Panc1 (cell line): ENCODE measurements at regions not wholly inside any gene's neighbourhood (a gene's known extent, or its start where the extent isn't known, plus 50 kb on each side); places are given as distances from the start of the nearest gene placed in this dataset.

Experiments used
- ATAC-seq: fragments of 200-7000 bp; cut with Tn5 transposase; 2 replicates; pipeline ENCODE4 v1.9.1; 2020; ENCODE audit warnings: mild to moderate bottlenecking, moderate library complexity
- BruUV-seq: library from RNA; stranded (reverse); fragments of 400-500 nt; replicated peaks from 2 replicates; lab custom pipeline; 2021; lab: Mats Ljungman, UMichigan
- CTCF ChIA-PET: fragments of 300-600 bp; sonication (Branson Sonifier 250); formaldehyde crosslinking; loops from one replicate; lab custom pipeline; 2022; ENCODE audit warnings: antibody characterized with exemption; lab: Charles Lee
- POLR2A ChIA-PET: fragments of 300-600 bp; sonication (Branson Sonifier 250); formaldehyde crosslinking; loops from one replicate; lab custom pipeline; 2022; ENCODE audit warnings: antibody characterized with exemption; lab: Charles Lee
- DNase-seq: peaks from one replicate; pipeline ENCODE4 v3.0.0-alpha.2; 2010; ENCODE audit warnings: low read depth, low spot score
- H3K27ac ChIP-seq: 2 replicates; pipeline ENCODE4 v1.5.1; 2011; ENCODE audit warnings: mild to moderate bottlenecking, low read length, inconsistent platforms
- H3K27me3 ChIP-seq: fragments of 200-500 bp; sonication (Bioruptor generic); 2 replicates; pipeline ENCODE4 v1.6.0; 2014; ENCODE audit warnings: low read length, inconsistent platforms; ENCODE audit not compliant: control insufficient read depth, insufficient read depth
- H3K36me3 ChIP-seq: fragments of 200-500 bp; sonication (Bioruptor generic); 2 replicates; pipeline ENCODE4 v1.5.1; 2014; ENCODE audit warnings: inconsistent platforms, mild to moderate bottlenecking, low read length, moderate library complexity; ENCODE audit not compliant: control insufficient read depth, insufficient read depth
- H3K4me1 ChIP-seq: 2 replicates; pipeline ENCODE4 v1.5.1; 2011; ENCODE audit warnings: inconsistent platforms, mild to moderate bottlenecking, low read length, moderate library complexity; ENCODE audit not compliant: control insufficient read depth, insufficient read depth
- H3K4me3 ChIP-seq, 2 experiments: 2 replicates each; pipeline ENCODE4 v1.5.1; 2011 to 2012; ENCODE audit warnings: low read depth in 2 of 2, low read length in 2 of 2, mild to moderate bottlenecking in 2 of 2, inconsistent platforms in 1 of 2, moderate library complexity in 1 of 2
- H3K9me3 ChIP-seq: fragments of 200-500 bp; sonication (Bioruptor generic); 2 replicates; pipeline ENCODE4 v1.5.1; 2014; ENCODE audit warnings: low read depth, mild to moderate bottlenecking, inconsistent platforms, low read length, moderate library complexity; ENCODE audit not compliant: control insufficient read depth, insufficient read depth
- POLR2AphosphoS5 ChIP-seq: IDR thresholded peaks from 2 replicates; pipeline ENCODE4 v1.6.1; 2012; ENCODE audit warnings: mild to moderate bottlenecking, low read depth, low read length, moderate library complexity
- SIN3A ChIP-seq: IDR thresholded peaks from 2 replicates; pipeline ENCODE4 v1.6.1; 2012; ENCODE audit warnings: low read depth, mild to moderate bottlenecking, low read length, moderate library complexity, borderline replicate concordance; ENCODE audit not compliant: insufficient read depth
- TCF7L2 ChIP-seq: IDR thresholded peaks from 2 replicates; pipeline ENCODE4 v1.6.1; 2011; ENCODE audit warnings: mild to moderate bottlenecking, low read depth, low read length, inconsistent platforms
- in situ Hi-C: cut with HindIII; loops from 2 replicates; pipeline ENCODE4 v1.10.0; 2016; ENCODE audit warnings: low sequenced_read_pairs, low pct_unique_long_range_greater_than_20kb
- intact Hi-C: fragments of 100-400 bp; cut with micrococcal nuclease; formaldehyde crosslinking; loops from one replicate; pipeline ENCODE4 v1.10.0; 2022; ENCODE audit not compliant: unreplicated experiment
- TF ChIP-seq, protein P1 (sequence below): fragments of 450-650 bp; IDR thresholded peaks from 2 replicates; pipeline ENCODE4 v1.5.1; 2017; ENCODE audit warnings: mild to moderate bottlenecking
- TF ChIP-seq, protein P2 (sequence below), 2 experiments: IDR thresholded peaks; 2 replicates each; pipeline ENCODE4 v1.6.1; 2011 to 2012; ENCODE audit warnings: low read depth in 2 of 2, control low read depth in 1 of 2, low read length in 1 of 2, mild to moderate bottlenecking in 1 of 2, moderate library complexity in 1 of 2; ENCODE audit not compliant: insufficient read depth in 1 of 2

DNA sequence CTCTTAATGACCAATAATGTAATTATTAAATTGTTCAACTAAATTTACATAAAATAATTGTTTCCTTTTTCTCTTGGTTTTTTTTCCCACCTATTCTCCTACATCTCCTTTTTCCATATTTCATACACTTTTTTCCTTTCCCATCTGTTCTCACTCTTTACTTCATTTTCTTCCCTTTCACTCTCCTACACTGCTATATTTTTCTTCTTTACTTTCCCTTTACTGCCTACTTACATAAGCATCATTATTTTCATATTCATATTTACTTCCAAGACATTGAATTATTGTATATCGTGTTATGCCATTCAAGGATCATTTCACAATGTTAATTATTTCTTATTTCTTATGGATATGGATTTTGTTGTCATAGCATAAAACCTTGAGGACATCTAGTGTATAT, 1275.6 kb downstream of the NSUN3 start:
- in situ Hi-C loops: no loop called here

DNA sequence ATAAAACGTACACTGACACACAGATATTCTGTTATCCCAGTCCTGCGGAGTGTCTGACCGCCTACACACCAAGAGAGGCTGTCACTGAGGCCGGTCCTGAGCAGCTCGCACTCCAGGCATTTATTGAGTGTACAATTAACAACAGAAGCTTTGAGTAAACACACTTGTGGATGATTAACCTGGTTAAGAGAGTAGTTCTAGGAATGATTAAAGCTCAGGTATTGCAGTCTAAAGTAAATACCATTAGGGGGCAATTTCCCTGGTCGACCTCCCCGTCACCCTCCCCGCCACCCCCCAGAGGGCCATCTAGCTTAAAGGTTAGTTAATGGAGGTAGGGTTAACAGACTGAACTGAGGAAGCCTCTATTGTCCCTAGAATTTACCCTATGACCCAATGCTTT, 1278.5 kb downstream of the NSUN3 start:
- POLR2A ChIA-PET: no interaction called here
- in situ Hi-C loops (no loop called here), intact Hi-C loops (no loop called here)
- ATAC-seq: no peak
- no peak for DNase-seq
- TF ChIP-seq SIN3A (no peak), POLR2AphosphoS5 (no peak), TCF7L2 (no peak)
- TF ChIP-seq, protein P1, sequence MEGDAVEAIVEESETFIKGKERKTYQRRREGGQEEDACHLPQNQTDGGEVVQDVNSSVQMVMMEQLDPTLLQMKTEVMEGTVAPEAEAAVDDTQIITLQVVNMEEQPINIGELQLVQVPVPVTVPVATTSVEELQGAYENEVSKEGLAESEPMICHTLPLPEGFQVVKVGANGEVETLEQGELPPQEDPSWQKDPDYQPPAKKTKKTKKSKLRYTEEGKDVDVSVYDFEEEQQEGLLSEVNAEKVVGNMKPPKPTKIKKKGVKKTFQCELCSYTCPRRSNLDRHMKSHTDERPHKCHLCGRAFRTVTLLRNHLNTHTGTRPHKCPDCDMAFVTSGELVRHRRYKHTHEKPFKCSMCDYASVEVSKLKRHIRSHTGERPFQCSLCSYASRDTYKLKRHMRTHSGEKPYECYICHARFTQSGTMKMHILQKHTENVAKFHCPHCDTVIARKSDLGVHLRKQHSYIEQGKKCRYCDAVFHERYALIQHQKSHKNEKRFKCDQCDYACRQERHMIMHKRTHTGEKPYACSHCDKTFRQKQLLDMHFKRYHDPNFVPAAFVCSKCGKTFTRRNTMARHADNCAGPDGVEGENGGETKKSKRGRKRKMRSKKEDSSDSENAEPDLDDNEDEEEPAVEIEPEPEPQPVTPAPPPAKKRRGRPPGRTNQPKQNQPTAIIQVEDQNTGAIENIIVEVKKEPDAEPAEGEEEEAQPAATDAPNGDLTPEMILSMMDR: no peak
- TF ChIP-seq, protein P2, sequence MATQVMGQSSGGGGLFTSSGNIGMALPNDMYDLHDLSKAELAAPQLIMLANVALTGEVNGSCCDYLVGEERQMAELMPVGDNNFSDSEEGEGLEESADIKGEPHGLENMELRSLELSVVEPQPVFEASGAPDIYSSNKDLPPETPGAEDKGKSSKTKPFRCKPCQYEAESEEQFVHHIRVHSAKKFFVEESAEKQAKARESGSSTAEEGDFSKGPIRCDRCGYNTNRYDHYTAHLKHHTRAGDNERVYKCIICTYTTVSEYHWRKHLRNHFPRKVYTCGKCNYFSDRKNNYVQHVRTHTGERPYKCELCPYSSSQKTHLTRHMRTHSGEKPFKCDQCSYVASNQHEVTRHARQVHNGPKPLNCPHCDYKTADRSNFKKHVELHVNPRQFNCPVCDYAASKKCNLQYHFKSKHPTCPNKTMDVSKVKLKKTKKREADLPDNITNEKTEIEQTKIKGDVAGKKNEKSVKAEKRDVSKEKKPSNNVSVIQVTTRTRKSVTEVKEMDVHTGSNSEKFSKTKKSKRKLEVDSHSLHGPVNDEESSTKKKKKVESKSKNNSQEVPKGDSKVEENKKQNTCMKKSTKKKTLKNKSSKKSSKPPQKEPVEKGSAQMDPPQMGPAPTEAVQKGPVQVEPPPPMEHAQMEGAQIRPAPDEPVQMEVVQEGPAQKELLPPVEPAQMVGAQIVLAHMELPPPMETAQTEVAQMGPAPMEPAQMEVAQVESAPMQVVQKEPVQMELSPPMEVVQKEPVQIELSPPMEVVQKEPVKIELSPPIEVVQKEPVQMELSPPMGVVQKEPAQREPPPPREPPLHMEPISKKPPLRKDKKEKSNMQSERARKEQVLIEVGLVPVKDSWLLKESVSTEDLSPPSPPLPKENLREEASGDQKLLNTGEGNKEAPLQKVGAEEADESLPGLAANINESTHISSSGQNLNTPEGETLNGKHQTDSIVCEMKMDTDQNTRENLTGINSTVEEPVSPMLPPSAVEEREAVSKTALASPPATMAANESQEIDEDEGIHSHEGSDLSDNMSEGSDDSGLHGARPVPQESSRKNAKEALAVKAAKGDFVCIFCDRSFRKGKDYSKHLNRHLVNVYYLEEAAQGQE (IDR thresholded peaks at IDR 0.05; ENCODE audit: insufficient read depth in 1 of 2, low read depth in 2 of 2, low read length in 1 of 2): no peak
- Histone ChIP-seq H3K4me1 (no peaks in the 10 kb centered on the region), H3K36me3 (no peaks in the 10 kb centered on the region), H3K9me3 (no peaks in the 10 kb centered on the region), H3K27me3 (no peaks in the 10 kb centered on the region), H3K4me3 (no peak overlapping the region), H3K27ac (no peak overlapping the region)
- no TSS peak for BruUV-seq
- CTCF ChIA-PET: no interaction called here

More for the DNA sequence above, 1275.6 kb downstream of the NSUN3 start:
- POLR2A ChIA-PET: no interaction called here
- intact Hi-C loops: no loop called here
- Histone ChIP-seq H3K27me3 (no peaks in the 10 kb centered on the region), H3K4me3 (no peak overlapping the region), H3K9me3 (no peaks in the 10 kb centered on the region), H3K36me3 (no peaks in the 10 kb centered on the region), H3K27ac (no peak overlapping the region), H3K4me1 (no peaks in the 10 kb centered on the region)
- BruUV-seq: no TSS peak
- CTCF ChIA-PET: no interaction called here
- DNase-seq (no peak), ATAC-seq (no peak)
- TF ChIP-seq SIN3A (no peak), POLR2AphosphoS5 (no peak), TCF7L2 (no peak)
- TF ChIP-seq, protein P1: no peak
- TF ChIP-seq, protein P2 (IDR thresholded peaks at IDR 0.05; ENCODE audit: insufficient read depth in 1 of 2, low read depth in 2 of 2, low read length in 1 of 2): no peak
